Panc1 (cell line): ENCODE measurements at regions not wholly inside any gene's neighbourhood (a gene's known extent, or its start where the extent isn't known, plus 50 kb on each side); places are given as distances from the start of the nearest gene placed in this dataset.
"Not testable (repeated sequence)": the region's sequence is repeated elsewhere in the genome, so short reads cannot be mapped to it uniquely, and the experiment has no call there.

Source experiments
- POLR2AphosphoS5 ChIP-seq: IDR thresholded peaks from 2 replicates; pipeline ENCODE4 v1.6.1; 2012; ENCODE audit warnings: mild to moderate bottlenecking, low read depth, low read length, moderate library complexity
- TCF7L2 ChIP-seq: IDR thresholded peaks from 2 replicates; pipeline ENCODE4 v1.6.1; 2011; ENCODE audit warnings: mild to moderate bottlenecking, low read depth, low read length, inconsistent platforms
- TF ChIP-seq, protein P1 (sequence below): fragments of 450-650 bp; IDR thresholded peaks from 2 replicates; pipeline ENCODE4 v1.5.1; 2017; ENCODE audit warnings: mild to moderate bottlenecking

DNA sequence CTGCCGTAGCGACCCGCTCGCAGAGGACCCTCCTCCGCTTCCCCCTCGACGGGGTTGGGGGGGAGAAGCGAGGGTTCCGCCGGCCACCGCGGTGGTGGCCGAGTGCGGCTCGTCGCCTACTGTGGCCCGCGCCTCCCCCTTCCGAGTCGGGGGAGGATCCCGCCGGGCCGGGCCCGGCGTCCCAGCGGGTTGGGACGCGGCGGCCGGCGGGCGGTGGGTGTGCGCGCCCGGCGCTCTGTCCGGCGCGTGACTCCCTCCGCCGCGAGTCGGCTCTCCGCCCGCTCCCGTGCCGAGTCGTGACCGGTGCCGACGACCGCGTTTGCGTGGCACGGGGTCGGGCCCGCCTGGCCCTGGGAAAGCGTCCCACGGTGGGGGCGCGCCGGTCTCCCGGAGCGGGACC is 2269.7 kb upstream of the TPTE start:
- TF ChIP-seq, protein P1, sequence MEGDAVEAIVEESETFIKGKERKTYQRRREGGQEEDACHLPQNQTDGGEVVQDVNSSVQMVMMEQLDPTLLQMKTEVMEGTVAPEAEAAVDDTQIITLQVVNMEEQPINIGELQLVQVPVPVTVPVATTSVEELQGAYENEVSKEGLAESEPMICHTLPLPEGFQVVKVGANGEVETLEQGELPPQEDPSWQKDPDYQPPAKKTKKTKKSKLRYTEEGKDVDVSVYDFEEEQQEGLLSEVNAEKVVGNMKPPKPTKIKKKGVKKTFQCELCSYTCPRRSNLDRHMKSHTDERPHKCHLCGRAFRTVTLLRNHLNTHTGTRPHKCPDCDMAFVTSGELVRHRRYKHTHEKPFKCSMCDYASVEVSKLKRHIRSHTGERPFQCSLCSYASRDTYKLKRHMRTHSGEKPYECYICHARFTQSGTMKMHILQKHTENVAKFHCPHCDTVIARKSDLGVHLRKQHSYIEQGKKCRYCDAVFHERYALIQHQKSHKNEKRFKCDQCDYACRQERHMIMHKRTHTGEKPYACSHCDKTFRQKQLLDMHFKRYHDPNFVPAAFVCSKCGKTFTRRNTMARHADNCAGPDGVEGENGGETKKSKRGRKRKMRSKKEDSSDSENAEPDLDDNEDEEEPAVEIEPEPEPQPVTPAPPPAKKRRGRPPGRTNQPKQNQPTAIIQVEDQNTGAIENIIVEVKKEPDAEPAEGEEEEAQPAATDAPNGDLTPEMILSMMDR = not testable (repeated sequence)
- TF ChIP-seq TCF7L2, POLR2AphosphoS5: not testable (repeated sequence)
